GM12878 (cell line): ENCODE measurements at regions not wholly inside any gene's neighbourhood (a gene's known extent, or its start where the extent isn't known, plus 50 kb on each side); places are given as distances from the start of the nearest gene placed in this dataset.

Source experiments
- ATAC-seq: fragments of 200-7000 bp; cut with Tn5 transposase; 3 replicates; pipeline ENCODE4 v1.9.1; 2020; ENCODE audit warnings: mild to moderate bottlenecking, moderate library complexity
- BruUV-seq: library from RNA; stranded (reverse); fragments of 400-500 nt; replicated peaks from 2 replicates; lab custom pipeline; 2021; lab: Mats Ljungman, UMichigan
- CTCF ChIA-PET: fragments of 300-600 bp; sonication (Branson Sonifier 250); formaldehyde crosslinking; extraction: SDS; loops from one replicate; lab custom pipeline; 2021; ENCODE audit warnings: inconsistent platforms; lab: Yijun Ruan, JAX
- POLR2A ChIA-PET: fragments of 350-600 bp; formaldehyde crosslinking; extraction: SDS; loops from one replicate; lab custom pipeline; 2021; ENCODE audit warnings: inconsistent platforms; lab: Charles Lee
- RAD21 ChIA-PET: fragments of 300-600 bp; sonication (Branson Sonifier 250); formaldehyde crosslinking; loops from one replicate; lab custom pipeline; 2023; ENCODE audit warnings: antibody characterized with exemption; ENCODE audit not compliant: unreplicated experiment; lab: Charles Lee
- SMC1A ChIA-PET: fragments of 300-600 bp; sonication (Branson Sonifier 250); formaldehyde crosslinking; loops from one replicate; lab custom pipeline; 2023; ENCODE audit not compliant: unreplicated experiment, uncharacterized antibody; lab: Charles Lee
- DNase-seq: peaks from one replicate; pipeline ENCODE4 v3.0.0-alpha.2; 2011; ENCODE audit warnings: low read depth, low spot score
- FAIRE-seq: peaks from 3 replicates; lab custom pipeline; 2011; peaks lifted over from hg19 to GRCh38; lab: Jason Lieb, UNC
- H2AFZ ChIP-seq: 2 replicates; pipeline ENCODE4 v1.6.0; 2011; ENCODE audit warnings: low read depth, low read length, control low read depth; ENCODE audit not compliant: control insufficient read depth
- H3K27ac ChIP-seq: 2 replicates; pipeline ENCODE4 v1.5.1; 2011; ENCODE audit warnings: control low read depth; ENCODE audit not compliant: control insufficient read depth, insufficient read depth
- H3K27me3 ChIP-seq, 2 experiments: replicated peaks in 1 of 2; 2 replicates each; pipeline versions ENCODE4 v1.6.0 to v1.6.1; 2011; ENCODE audit warnings: low read length in 1 of 2; ENCODE audit not compliant: control insufficient read depth in 2 of 2, insufficient read depth in 2 of 2
- H3K36me3 ChIP-seq, 2 experiments: 2 replicates each; pipeline ENCODE4 v1.5.1; 2011; ENCODE audit warnings: low read length in 1 of 2; ENCODE audit not compliant: control insufficient read depth in 2 of 2, insufficient read depth in 2 of 2
- H3K4me1 ChIP-seq: 2 replicates; pipeline ENCODE4 v1.6.1; 2011; ENCODE audit warnings: mild to moderate bottlenecking, low read length, moderate library complexity, mixed read lengths; ENCODE audit not compliant: control insufficient read depth, insufficient read depth
- H3K4me2 ChIP-seq: 2 replicates; pipeline ENCODE4 v1.6.0; 2011; ENCODE audit warnings: control low read depth; ENCODE audit not compliant: control insufficient read depth, insufficient read depth
- H3K4me3 ChIP-seq: fragments of 200-600 bp; sonication (generic); 2 replicates; pipeline ENCODE4 v1.5.1; 2016
- H3K79me2 ChIP-seq: 2 replicates; pipeline ENCODE4 v1.6.0; 2011; ENCODE audit warnings: low read length; ENCODE audit not compliant: control insufficient read depth, insufficient read depth
- H3K9ac ChIP-seq: 2 replicates; pipeline ENCODE4 v1.8.0; 2011; ENCODE audit warnings: low read length, control low read depth, mixed read lengths; ENCODE audit not compliant: control insufficient read depth, insufficient read depth
- H3K9me3 ChIP-seq: replicated peaks from 3 replicates; pipeline ENCODE4 v1.5.1; 2011; ENCODE audit warnings: mild to moderate bottlenecking, low read length; ENCODE audit not compliant: control insufficient read depth, insufficient read depth
- H4K20me1 ChIP-seq: 2 replicates; pipeline ENCODE4 v1.6.0; 2011; ENCODE audit not compliant: control insufficient read depth, insufficient read depth
- CREB1 ChIP-seq: IDR thresholded peaks from 2 replicates; pipeline ENCODE4 v1.6.1; 2012; ENCODE audit warnings: low read depth, mild to moderate bottlenecking, inconsistent platforms
- HCFC1 ChIP-seq: fragments of 150-350 bp; IDR thresholded peaks from 2 replicates; pipeline ENCODE4 v1.6.1; 2014; ENCODE audit warnings: low read length
- JUND ChIP-seq: IDR thresholded peaks from 2 replicates; pipeline ENCODE4 v1.6.1; 2012; ENCODE audit warnings: low read depth, mild to moderate bottlenecking, low read length, improper control_type of control experiment, moderate library complexity
- MTA3 ChIP-seq: IDR thresholded peaks from 2 replicates; pipeline ENCODE4 v1.6.1; 2012; ENCODE audit warnings: low read length, inconsistent platforms, borderline replicate concordance
- POU2F2 ChIP-seq: IDR thresholded peaks from 3 replicates; pipeline ENCODE4 v1.6.1; 2011; ENCODE audit warnings: low read depth, mild to moderate bottlenecking, low read length, borderline replicate concordance
- RAD21 ChIP-seq: IDR thresholded peaks from 2 replicates; pipeline ENCODE4 v1.6.1; 2011; ENCODE audit warnings: mild to moderate bottlenecking, low read depth, low read length, moderate library complexity; ENCODE audit not compliant: insufficient read depth
- RB1 ChIP-seq: fragments of 450-650 bp; formaldehyde crosslinking; IDR thresholded peaks from 2 replicates; pipeline ENCODE4 v1.6.1; 2017; ENCODE audit warnings: mild to moderate bottlenecking, borderline replicate concordance
- RFX5 ChIP-seq: IDR thresholded peaks from 2 replicates; pipeline ENCODE4 v1.6.1; 2011; ENCODE audit warnings: low read depth, low read length, improper control_type of control experiment
- TCF12 ChIP-seq: IDR thresholded peaks from 2 replicates; pipeline ENCODE4 v1.6.1; 2011; ENCODE audit warnings: low read depth, mild to moderate bottlenecking, low read length
- TCF3 ChIP-seq: IDR thresholded peaks from 2 replicates; pipeline ENCODE4 v1.6.1; 2012; ENCODE audit warnings: low read depth, mild to moderate bottlenecking, low read length, borderline replicate concordance; ENCODE audit not compliant: insufficient read depth
- WRNIP1 ChIP-seq: IDR thresholded peaks from 2 replicates; pipeline ENCODE4 v1.6.1; 2011; ENCODE audit warnings: low read depth, low read length, improper control_type of control experiment, borderline replicate concordance
- ZNF274 ChIP-seq: IDR thresholded peaks from one replicate; pipeline ENCODE4 v1.8.0; 2011; ENCODE audit not compliant: insufficient read length, insufficient read depth
- WGBS: methylation state at CpG from one replicate; pipeline ENCODE4 v1.1.6; 2016; ENCODE audit warnings: low lambda C conversion rate; ENCODE audit not compliant: insufficient replicate concordance, insufficient coverage; ENCODE audit errors: missing lambda C conversion rate; 5-methylcytosine and 5-hydroxymethylcytosine counted together
- in situ Hi-C: fragments of 300-500 bp; cut with MboI; formaldehyde crosslinking; loops from 9 replicates; pipeline ENCODE4 v1.14.3; 2018; ENCODE audit warnings: mixed read lengths
- intact Hi-C: fragments of 100-400 bp; cut with micrococcal nuclease; formaldehyde crosslinking; loops from one replicate; pipeline ENCODE4 v1.14.2; 2022; ENCODE audit not compliant: unreplicated experiment

DNA sequence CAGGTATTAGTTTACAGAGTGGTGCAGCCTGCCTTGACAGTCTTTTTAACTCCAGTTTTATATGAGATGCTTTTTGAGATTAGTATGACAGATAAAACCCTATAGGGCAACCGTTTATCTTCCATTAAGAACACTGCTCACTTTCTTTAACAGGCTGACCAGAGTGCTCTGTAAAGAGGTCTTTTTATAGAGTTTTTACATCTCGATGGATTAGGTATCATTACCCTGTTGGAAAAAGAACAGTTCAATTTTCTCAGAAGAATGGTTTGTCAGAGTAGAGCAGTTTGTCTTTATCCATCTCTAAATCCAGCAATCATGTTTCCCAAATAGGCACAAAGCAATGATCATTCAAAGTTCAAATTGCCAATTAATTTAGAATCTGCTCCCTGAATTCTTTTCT, 395.2 kb upstream of the ARGLU1 start:
- no TSS peak for BruUV-seq
- H3K9ac ChIP-seq: no peak overlapping the region
- no peaks in the 10 kb centered on the region for H4K20me1 ChIP-seq
- DNase-seq: no peak
- no peak overlapping the region for H3K4me3 ChIP-seq
- H3K36me3 ChIP-seq: no peaks in the 10 kb centered on the region
- no peaks in the 10 kb centered on the region for H3K27me3 ChIP-seq
- no peak for TF ChIP-seq CREB1
- ChIA-PET RAD21 (no interaction called here), SMC1A (no interaction called here), POLR2A (no interaction called here), CTCF (no interaction called here)
- H3K27ac ChIP-seq: no peak overlapping the region
- H3K9me3 ChIP-seq: no peaks in the 10 kb centered on the region
- FAIRE-seq: no peak
- H3K4me2 ChIP-seq: no peak overlapping the region
- H3K4me1 ChIP-seq: no peaks in the 10 kb centered on the region
- intact Hi-C loops: no loop called here
- H2AFZ ChIP-seq: no peak overlapping the region
- no peaks in the 10 kb centered on the region for H3K79me2 ChIP-seq
- ATAC-seq: no peak
- in situ Hi-C loops: no loop called here
- WGBS: 6% methylated on average over 2 of the region's 2 CpGs

DNA sequence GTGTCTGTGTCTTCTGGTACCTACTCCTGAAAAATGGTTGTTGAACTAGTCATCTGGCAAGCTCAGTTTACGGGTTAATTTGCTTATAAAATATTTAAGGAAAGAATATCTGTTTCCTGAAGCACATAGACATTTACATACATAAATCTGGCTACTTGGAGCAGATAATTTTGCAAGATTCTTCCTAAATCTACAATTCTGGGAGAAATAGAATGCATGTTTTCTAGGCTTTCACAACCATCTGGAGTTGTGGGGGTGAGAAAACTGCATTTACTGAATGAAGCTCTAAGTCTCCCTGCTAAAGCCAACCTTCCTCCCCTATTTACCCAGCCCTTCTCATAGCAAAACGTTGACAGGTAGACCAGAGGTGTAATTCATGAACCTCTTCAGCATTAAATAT, 393.7 kb upstream of the ARGLU1 start:
- POLR2A ChIA-PET: interaction anchor here (0.6 kb wide), 1 partner anchor 429 kb away, joined by 3 read pairs; no protein-coding TSS in a partner anchor
- ATAC-seq: no peak
- RAD21 ChIA-PET: no interaction called here
- no peaks in the 10 kb centered on the region for H3K9me3 ChIP-seq
- no peak overlapping the region for H3K4me2 ChIP-seq
- CTCF ChIA-PET: no interaction called here
- no TSS peak for BruUV-seq
- intact Hi-C loops: no loop called here
- 0% methylated on average over 2 of the region's 2 CpGs for WGBS
- SMC1A ChIA-PET: interaction anchor here (0.7 kb wide), 1 partner anchor 73 kb away, joined by 3 read pairs; no protein-coding TSS in a partner anchor
- H3K9ac ChIP-seq: no peak overlapping the region
- TF ChIP-seq RB1 (no peak), JUND (no peak), RAD21 (no peak), MTA3 (no peak), POU2F2 (no peak), TCF12 (no peak), HCFC1 (no peak), RFX5 (no peak), ZNF274 (no peak), WRNIP1 (no peak), TCF3 (no peak)
- TF ChIP-seq, all 136 proteins: peak for 0
- DNase-seq (no peak), FAIRE-seq (no peak)
- Histone ChIP-seq H2AFZ (no peak overlapping the region), H3K27ac (no peak overlapping the region), H3K4me3 (no peak overlapping the region), H3K36me3 (no peaks in the 10 kb centered on the region), H3K4me1 (no peaks in the 10 kb centered on the region), H3K27me3 (no peaks in the 10 kb centered on the region), H4K20me1 (no peaks in the 10 kb centered on the region), H3K79me2 (no peaks in the 10 kb centered on the region)
- in situ Hi-C loops: no loop called here
